Eye (tissue), 1 donor: ENCODE measurements at regions not wholly inside any gene's neighbourhood (a gene's known extent, or its start where the extent isn't known, plus 50 kb on each side); places are given as distances from the start of the nearest gene placed in this dataset.
"Not testable (repeated sequence)": the region's sequence is repeated elsewhere in the genome, so short reads cannot be mapped to it uniquely, and the experiment has no call there.

Experiments used
- DNase-seq: peaks from one replicate; pipeline ENCODE4 v3.0.0-alpha.2; 2015

- DNase-seq, result no peak
These were observed 253.2 kb downstream of the ZPLD1 start for GRCh38 chr3:102687851-102688555.

- no peak for DNase-seq
These were observed 253.7 kb downstream of the ZPLD1 start for GRCh38 chr3:102688556-102688930.

- no peak for DNase-seq
These were observed 256.7 kb downstream of the ZPLD1 start for GRCh38 chr3:102691507-102691906.

GRCh38 chr3:102699104-102699818, 264.4 kb downstream of the ZPLD1 start:
- DNase-seq, result no peak

- DNase-seq, result no peak
These were observed 265.0 kb downstream of the ZPLD1 start for GRCh38 chr3:102699819-102700140.

DNA sequence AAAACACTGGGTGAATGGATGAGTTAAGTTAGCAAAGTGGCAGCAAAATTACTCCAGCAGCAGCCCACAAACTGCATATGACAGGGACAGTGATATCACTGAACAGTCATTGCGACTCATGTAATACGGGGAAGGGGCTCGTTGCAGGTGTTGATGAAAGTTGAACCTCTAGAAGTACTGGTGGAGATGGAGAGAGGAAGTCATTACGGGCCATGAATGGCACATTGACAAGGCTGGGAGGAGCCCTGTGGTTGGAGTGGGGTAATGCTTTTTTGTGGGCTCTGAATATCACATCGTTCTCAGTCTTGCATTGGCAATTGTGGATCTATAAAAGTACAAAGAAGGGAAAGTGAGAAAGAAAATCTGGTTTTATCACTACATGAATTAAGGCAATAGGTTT, 278.1 kb downstream of the ZPLD1 start:
- no peak for DNase-seq

DNA sequence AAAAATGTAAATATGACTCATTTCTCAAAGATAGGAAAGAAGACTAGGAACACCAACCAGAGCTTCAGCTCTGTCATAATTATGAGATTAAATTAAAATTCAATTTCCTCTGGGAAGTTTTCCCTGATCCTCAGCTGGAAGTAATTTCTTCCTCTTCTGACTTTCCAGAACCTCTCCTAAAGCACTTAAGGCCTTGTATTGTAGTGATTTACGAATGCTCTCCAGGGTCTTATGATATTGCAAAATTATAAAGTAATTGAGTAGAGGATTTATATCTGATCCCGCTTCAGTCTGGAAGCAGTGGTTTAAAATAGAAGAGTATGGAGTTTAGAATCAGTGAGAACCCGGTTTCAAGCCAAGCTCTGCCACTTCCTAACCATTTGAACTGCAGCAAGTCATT, 279.8 kb downstream of the ZPLD1 start:
- peak; percentile 34 for DNase-seq

GRCh38 chr3:102715030-102715697, 280.3 kb downstream of the ZPLD1 start:
- DNase-seq, result no peak

- DNase-seq, result no peak
These were observed 283.8 kb downstream of the ZPLD1 start for GRCh38 chr3:102718651-102719050.

GRCh38 chr3:102722317-102722716, 287.5 kb downstream of the ZPLD1 start:
- no peak for DNase-seq

- DNase-seq, result no peak
These were observed 292.5 kb downstream of the ZPLD1 start for GRCh38 chr3:102727340-102727739.

DNA sequence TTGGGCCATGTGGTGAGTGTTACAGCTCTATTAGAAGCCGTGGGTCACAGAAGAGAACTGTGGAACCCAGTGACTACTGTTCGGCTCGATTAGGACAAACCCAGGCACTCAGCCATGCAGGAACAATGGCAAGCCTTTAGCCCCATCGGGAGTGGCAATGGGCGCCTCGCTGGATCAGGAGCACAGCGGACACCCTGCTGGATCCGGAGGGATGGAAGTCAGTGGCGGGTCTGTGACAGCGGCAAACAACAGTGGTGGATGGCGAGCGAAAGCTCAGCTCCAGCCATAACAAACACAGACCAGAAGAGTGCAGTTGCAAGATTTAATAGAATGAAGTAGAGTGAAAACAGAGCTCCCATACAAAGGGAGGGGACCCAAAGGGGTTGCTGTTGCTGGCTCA, 297.8 kb downstream of the ZPLD1 start:
- DNase-seq, result not testable (repeated sequence)

GRCh38 chr3:102733791-102734563, 299.2 kb downstream of the ZPLD1 start:
- DNase-seq, result no peak

DNA sequence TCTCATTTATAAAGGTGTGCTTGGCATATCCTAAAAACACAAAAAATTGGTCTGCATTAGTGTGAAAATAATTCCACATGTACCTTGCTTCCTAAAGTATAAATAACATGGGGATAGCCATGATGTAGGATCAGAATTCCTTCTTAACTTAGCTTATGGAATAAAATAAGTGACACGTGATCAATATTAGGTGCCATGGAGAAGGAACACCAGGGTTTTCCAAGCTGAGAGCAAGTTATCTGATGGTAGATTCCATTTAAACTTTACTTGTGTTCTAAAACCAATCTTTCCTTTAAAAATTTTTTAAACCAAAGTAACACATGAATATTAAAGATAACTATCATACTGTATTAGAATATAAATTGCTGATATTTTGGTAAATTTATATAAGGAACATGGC, 300.5 kb downstream of the ZPLD1 start:
- DNase-seq, result no peak

- DNase-seq, result no peak
These were observed 301.6 kb downstream of the ZPLD1 start for GRCh38 chr3:102736288-102736974.

DNA sequence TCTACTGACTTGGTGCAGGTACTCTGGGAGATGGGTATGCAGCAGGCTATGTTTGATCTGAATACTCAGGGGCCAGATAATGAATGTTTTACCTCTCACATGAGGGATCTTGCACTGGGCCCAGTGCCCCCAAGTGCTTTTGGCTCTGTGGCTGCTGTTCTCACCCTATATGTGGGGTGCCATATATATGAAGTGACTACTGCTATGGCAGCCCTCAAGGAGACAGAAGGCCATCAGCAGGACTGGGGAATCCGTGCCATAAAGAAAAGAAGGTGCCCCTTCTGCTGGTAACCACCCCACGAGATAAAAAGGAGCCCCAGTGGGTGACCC, 302.1 kb downstream of the ZPLD1 start:
- DNase-seq, result no peak

- no peak for DNase-seq
These were observed 302.5 kb downstream of the ZPLD1 start for GRCh38 chr3:102737353-102737752.

GRCh38 chr3:102741105-102741504, 306.3 kb downstream of the ZPLD1 start:
- DNase-seq, result no peak

DNA sequence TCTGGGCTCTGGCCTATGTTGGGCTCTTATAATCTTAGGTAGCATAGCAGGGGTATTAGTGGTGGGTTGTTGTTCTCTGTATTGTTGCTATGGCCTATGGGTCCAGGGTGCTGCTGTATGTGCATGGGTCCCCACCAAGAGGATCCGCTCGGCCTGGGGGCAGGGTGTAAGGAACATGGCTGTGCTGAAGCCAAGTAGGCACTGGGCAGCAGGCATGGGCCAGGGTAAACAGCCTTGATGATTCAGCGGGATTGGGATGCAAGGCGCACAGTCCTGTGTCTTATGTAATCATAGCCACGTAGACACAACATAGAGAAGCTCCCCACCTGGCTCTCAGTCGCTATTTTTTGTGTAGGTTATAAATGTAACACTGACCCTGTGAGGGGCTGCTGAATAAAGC, 306.9 kb downstream of the ZPLD1 start:
- DNase-seq, result no peak

DNA sequence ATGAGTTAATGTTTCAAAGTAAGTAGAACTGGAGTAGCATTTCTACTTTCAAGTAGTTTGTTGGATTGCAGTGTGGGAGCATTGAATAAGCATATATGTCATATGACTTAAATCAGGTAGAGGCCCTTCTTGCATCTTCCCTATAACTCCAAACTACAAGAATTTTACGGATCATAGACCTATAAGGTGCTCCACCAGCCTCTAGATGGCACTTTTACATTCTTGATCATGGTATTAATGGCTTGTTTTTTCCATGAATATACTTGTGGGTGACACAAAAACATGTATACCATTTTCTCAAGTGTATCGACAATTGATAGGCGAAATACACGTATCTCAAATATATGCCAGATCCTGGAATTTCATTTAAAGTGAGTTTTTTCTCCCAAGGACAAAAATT, 311.1 kb downstream of the ZPLD1 start:
- no peak for DNase-seq

- DNase-seq, result no peak
These were observed 312.8 kb downstream of the ZPLD1 start for GRCh38 chr3:102747611-102748010.

- DNase-seq, result no peak
These were observed 313.8 kb downstream of the ZPLD1 start for GRCh38 chr3:102748646-102749045.

DNA sequence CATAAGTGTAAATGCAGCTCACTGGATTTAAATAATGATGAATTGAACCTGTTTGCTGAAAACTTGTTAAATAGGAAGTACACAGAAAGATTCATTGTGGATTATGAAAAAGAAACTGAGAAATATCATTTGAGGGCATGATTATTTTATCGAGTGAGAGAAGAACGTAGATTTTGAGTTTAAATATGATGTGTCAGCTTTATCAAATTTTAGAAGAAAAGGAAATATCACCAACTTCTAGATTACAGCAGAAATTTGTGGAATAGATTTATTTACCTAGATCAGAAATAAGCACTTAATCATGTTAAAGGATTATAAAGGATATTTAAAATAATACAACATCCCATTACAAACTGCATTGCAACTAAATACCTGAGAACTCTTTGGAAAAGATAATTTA, 315.5 kb downstream of the ZPLD1 start:
- no peak for DNase-seq
